ENCODE measurements at regions not wholly inside any gene's neighbourhood (a gene's known extent, or its start where the extent isn't known, plus 50 kb on each side); places are given as distances from the start of the nearest gene placed in this dataset.

- H3K79me1 ChIP-seq (ENCODE audit: insufficient read depth, low read depth, low read length, poor library complexity, severe bottlenecking), result no peaks in the 10 kb centered on the region
- H2BK12ac ChIP-seq (ENCODE audit: insufficient read length, low read depth, low read length), result no peak overlapping the region
- no peak overlapping the region for H3K18ac ChIP-seq (ENCODE audit: insufficient read length, low read depth, low read length)
- no peaks in the 10 kb centered on the region for H3K23me2 ChIP-seq (ENCODE audit: insufficient read length, low read depth, low read length, poor library complexity, severe bottlenecking)
- no peak overlapping the region for H2BK5ac ChIP-seq (ENCODE audit: insufficient read length, low read length)
- H2BK120ac ChIP-seq (ENCODE audit: low read depth, low read length, poor library complexity, severe bottlenecking), result no peak overlapping the region
- peak overlapping the region in 1 of 2 experiments; percentile 60; a peak in 1 of 5 replicates for H3K4me3 Mint-ChIP-seq
- no peak overlapping the region for H3K27ac Mint-ChIP-seq
- H2AFZ ChIP-seq (ENCODE audit: low read length), result no peak overlapping the region
- H3K9me3 ChIP-seq (ENCODE audit: control insufficient read depth, low read depth, low read length), result no peaks in the 10 kb centered on the region
- no peak overlapping the region for H3K56ac ChIP-seq (ENCODE audit: insufficient read length, low read depth, low read length)
- 100% methylated on average over 1 of the region's 16 CpGs for WGBS (ENCODE audit: extremely low coverage, insufficient read length, low lambda C conversion rate)
- peaks cover 36 to 39% of the 10 kb centered on the region in 2 experiments for H3K4me1 Mint-ChIP-seq
- H3K9me3 Mint-ChIP-seq, result no peaks in the 10 kb centered on the region; a peak in 1 of 5 replicates
- H2BK20ac ChIP-seq (ENCODE audit: low read depth, low read length, poor library complexity, severe bottlenecking), result no peak overlapping the region
- H2BK15ac ChIP-seq (ENCODE audit: low read depth, low read length), result no peak overlapping the region
- H3K14ac ChIP-seq (ENCODE audit: insufficient read depth, low read length), result no peak overlapping the region
- no peak overlapping the region for H3K4me2 ChIP-seq (ENCODE audit: insufficient read depth, insufficient read length, low read length)
- no peak overlapping the region for H3K4ac ChIP-seq (ENCODE audit: low read depth, low read length)
- H4K8ac ChIP-seq (replicated peaks; ENCODE audit: insufficient read length, low read depth, low read length), result no peak overlapping the region
- TF ChIP-seq CTCF (conservative IDR thresholded peaks at IDR 0.05), result no peak
- no peak overlapping the region for H3K9ac ChIP-seq (ENCODE audit: extremely low read depth, insufficient read length, low read length)
- DNase-seq, result no peak
- no peak overlapping the region for H3K23ac ChIP-seq (ENCODE audit: insufficient read length, low read depth, low read length)
- peaks cover 29% of the 10 kb centered on the region for H3K27me3 Mint-ChIP-seq (ENCODE audit: low read depth)
- H3K36me3 Mint-ChIP-seq (ENCODE audit: insufficient read depth in 1 of 3, low read depth in 3 of 3), result no peaks in the 10 kb centered on the region; a peak in 1 of 7 replicates
- no peak overlapping the region for H4K91ac ChIP-seq (ENCODE audit: insufficient read length, low read depth, low read length)
- no peak overlapping the region for H3K27ac ChIP-seq (ENCODE audit: insufficient read length, low read depth, low read length)
- H4K20me1 ChIP-seq (ENCODE audit: control insufficient read depth, insufficient read depth, insufficient read length), result no peaks in the 10 kb centered on the region
- H3K79me2 ChIP-seq (ENCODE audit: insufficient read depth, low read length), result no peaks in the 10 kb centered on the region
- H3T11ph ChIP-seq (ENCODE audit: low read length), result no peak overlapping the region
- no peak overlapping the region for H2AK5ac ChIP-seq (ENCODE audit: insufficient read length, low read length)
- H3K27me3 ChIP-seq (ENCODE audit: insufficient read depth, low read length), result no peaks in the 10 kb centered on the region
- H3K4me1 ChIP-seq (ENCODE audit: insufficient read depth, low read length), result peaks cover 9% of the 10 kb centered on the region; the same call in 1 of the 2 replicates
- H4K5ac ChIP-seq (ENCODE audit: insufficient read length, low read depth, low read length), result no peak overlapping the region
These were observed 91.6 kb upstream of the B3GAT1 start for GRCh38 chr11:134503596-134503995.
